GM19395 (cell line): ENCODE measurements at regions not wholly inside any gene's neighbourhood (a gene's known extent, or its start where the extent isn't known, plus 50 kb on each side); places are given as distances from the start of the nearest gene placed in this dataset.

Source experiments
- ATAC-seq: cut with Tn5 transposase; IDR thresholded peaks from one replicate; pipeline ENCODE4 v1.9.1; 2021; ENCODE audit warnings: mild to moderate bottlenecking, moderate library complexity; ENCODE audit not compliant: unreplicated experiment

GRCh38 chr3:137958636-137959035, 51.3 kb upstream of the CLDN18 start:
- no peak for ATAC-seq
